ENCODE measurements at regions not wholly inside any gene's neighbourhood (a gene's known extent, or its start where the extent isn't known, plus 50 kb on each side); places are given as distances from the start of the nearest gene placed in this dataset.

DNA sequence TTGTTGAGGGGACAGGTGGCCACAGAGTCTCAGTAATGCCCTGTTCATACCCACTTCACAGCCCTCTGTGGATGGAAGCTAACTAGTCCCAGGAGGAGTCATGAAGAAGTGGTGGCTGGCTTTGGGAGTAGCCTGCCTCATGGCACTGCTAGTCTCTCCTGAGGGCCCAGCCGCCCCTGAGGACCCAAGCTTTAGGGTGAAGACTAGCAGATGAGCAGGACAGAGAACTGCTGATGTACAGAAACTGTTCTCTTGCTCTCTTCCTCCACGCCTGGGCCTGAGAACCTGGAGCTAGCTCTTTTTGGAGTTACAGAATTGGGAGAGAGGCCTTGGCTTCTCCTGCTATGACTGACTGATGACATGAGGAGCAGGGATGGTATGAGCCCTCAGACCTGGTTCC is 99.2 kb downstream of the RAMP3 start:
- TF ChIP-seq, protein P1, sequence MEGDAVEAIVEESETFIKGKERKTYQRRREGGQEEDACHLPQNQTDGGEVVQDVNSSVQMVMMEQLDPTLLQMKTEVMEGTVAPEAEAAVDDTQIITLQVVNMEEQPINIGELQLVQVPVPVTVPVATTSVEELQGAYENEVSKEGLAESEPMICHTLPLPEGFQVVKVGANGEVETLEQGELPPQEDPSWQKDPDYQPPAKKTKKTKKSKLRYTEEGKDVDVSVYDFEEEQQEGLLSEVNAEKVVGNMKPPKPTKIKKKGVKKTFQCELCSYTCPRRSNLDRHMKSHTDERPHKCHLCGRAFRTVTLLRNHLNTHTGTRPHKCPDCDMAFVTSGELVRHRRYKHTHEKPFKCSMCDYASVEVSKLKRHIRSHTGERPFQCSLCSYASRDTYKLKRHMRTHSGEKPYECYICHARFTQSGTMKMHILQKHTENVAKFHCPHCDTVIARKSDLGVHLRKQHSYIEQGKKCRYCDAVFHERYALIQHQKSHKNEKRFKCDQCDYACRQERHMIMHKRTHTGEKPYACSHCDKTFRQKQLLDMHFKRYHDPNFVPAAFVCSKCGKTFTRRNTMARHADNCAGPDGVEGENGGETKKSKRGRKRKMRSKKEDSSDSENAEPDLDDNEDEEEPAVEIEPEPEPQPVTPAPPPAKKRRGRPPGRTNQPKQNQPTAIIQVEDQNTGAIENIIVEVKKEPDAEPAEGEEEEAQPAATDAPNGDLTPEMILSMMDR (conservative IDR thresholded peaks at IDR 0.05 in 1 of 2, IDR thresholded peaks at IDR 0.05 in 1 of 2; ENCODE audit: low read depth in 1 of 2, low read length in 2 of 2) = no peak
- no peak for TF ChIP-seq EZH2 (IDR thresholded peaks at IDR 0.05; ENCODE audit: low read length, missing control alignments)

All from fibroblast of lung (primary cell).